GM12878 (cell line): ENCODE measurements at regions not wholly inside any gene's neighbourhood (a gene's known extent, or its start where the extent isn't known, plus 50 kb on each side); places are given as distances from the start of the nearest gene placed in this dataset.

ENCODE experiments used
- ATAC-seq: fragments of 200-7000 bp; cut with Tn5 transposase; 3 replicates; pipeline ENCODE4 v1.9.1; 2020; ENCODE audit warnings: mild to moderate bottlenecking, moderate library complexity
- BruUV-seq: library from RNA; stranded (reverse); fragments of 400-500 nt; replicated peaks from 2 replicates; lab custom pipeline; 2021; lab: Mats Ljungman, UMichigan
- CTCF ChIA-PET: fragments of 300-600 bp; sonication (Branson Sonifier 250); formaldehyde crosslinking; extraction: SDS; loops from one replicate; lab custom pipeline; 2021; ENCODE audit warnings: inconsistent platforms; lab: Yijun Ruan, JAX
- POLR2A ChIA-PET: fragments of 350-600 bp; formaldehyde crosslinking; extraction: SDS; loops from one replicate; lab custom pipeline; 2021; ENCODE audit warnings: inconsistent platforms; lab: Charles Lee
- RAD21 ChIA-PET: fragments of 300-600 bp; sonication (Branson Sonifier 250); formaldehyde crosslinking; loops from one replicate; lab custom pipeline; 2023; ENCODE audit warnings: antibody characterized with exemption; ENCODE audit not compliant: unreplicated experiment; lab: Charles Lee
- SMC1A ChIA-PET: fragments of 300-600 bp; sonication (Branson Sonifier 250); formaldehyde crosslinking; loops from one replicate; lab custom pipeline; 2023; ENCODE audit not compliant: unreplicated experiment, uncharacterized antibody; lab: Charles Lee
- DNase-seq: peaks from one replicate; pipeline ENCODE4 v3.0.0-alpha.2; 2011; ENCODE audit warnings: low read depth, low spot score
- FAIRE-seq: peaks from 3 replicates; lab custom pipeline; 2011; peaks lifted over from hg19 to GRCh38; lab: Jason Lieb, UNC
- H2AFZ ChIP-seq: 2 replicates; pipeline ENCODE4 v1.6.0; 2011; ENCODE audit warnings: low read depth, low read length, control low read depth; ENCODE audit not compliant: control insufficient read depth
- H3K27ac ChIP-seq: 2 replicates; pipeline ENCODE4 v1.5.1; 2011; ENCODE audit warnings: control low read depth; ENCODE audit not compliant: control insufficient read depth, insufficient read depth
- H3K27me3 ChIP-seq, 2 experiments: replicated peaks in 1 of 2; 2 replicates each; pipeline versions ENCODE4 v1.6.0 to v1.6.1; 2011; ENCODE audit warnings: low read length in 1 of 2; ENCODE audit not compliant: control insufficient read depth in 2 of 2, insufficient read depth in 2 of 2
- H3K36me3 ChIP-seq, 2 experiments: 2 replicates each; pipeline ENCODE4 v1.5.1; 2011; ENCODE audit warnings: low read length in 1 of 2; ENCODE audit not compliant: control insufficient read depth in 2 of 2, insufficient read depth in 2 of 2
- H3K4me1 ChIP-seq: 2 replicates; pipeline ENCODE4 v1.6.1; 2011; ENCODE audit warnings: mild to moderate bottlenecking, low read length, moderate library complexity, mixed read lengths; ENCODE audit not compliant: control insufficient read depth, insufficient read depth
- H3K4me2 ChIP-seq: 2 replicates; pipeline ENCODE4 v1.6.0; 2011; ENCODE audit warnings: control low read depth; ENCODE audit not compliant: control insufficient read depth, insufficient read depth
- H3K4me3 ChIP-seq: fragments of 200-600 bp; sonication (generic); 2 replicates; pipeline ENCODE4 v1.5.1; 2016
- H3K79me2 ChIP-seq: 2 replicates; pipeline ENCODE4 v1.6.0; 2011; ENCODE audit warnings: low read length; ENCODE audit not compliant: control insufficient read depth, insufficient read depth
- H3K9ac ChIP-seq: 2 replicates; pipeline ENCODE4 v1.8.0; 2011; ENCODE audit warnings: low read length, control low read depth, mixed read lengths; ENCODE audit not compliant: control insufficient read depth, insufficient read depth
- H3K9me3 ChIP-seq: replicated peaks from 3 replicates; pipeline ENCODE4 v1.5.1; 2011; ENCODE audit warnings: mild to moderate bottlenecking, low read length; ENCODE audit not compliant: control insufficient read depth, insufficient read depth
- H4K20me1 ChIP-seq: 2 replicates; pipeline ENCODE4 v1.6.0; 2011; ENCODE audit not compliant: control insufficient read depth, insufficient read depth
- BHLHE40 ChIP-seq, 2 experiments: fragments of 450-650 bp in 1 of 2; IDR thresholded peaks; 2 replicates each; pipeline ENCODE4 v1.6.1; 2011 to 2017; ENCODE audit warnings: low read depth in 2 of 2, borderline replicate concordance in 1 of 2, improper control_type of control experiment in 1 of 2, low read length in 1 of 2, mild to moderate bottlenecking in 1 of 2
- CBFB ChIP-seq: IDR thresholded peaks from 2 replicates; pipeline ENCODE4 v1.6.1; 2016; ENCODE audit warnings: antibody characterized with exemption, low read depth
- GATAD2B ChIP-seq: fragments of 450-650 bp; conservative IDR thresholded peaks from 2 replicates; pipeline ENCODE4 v1.6.1; 2017; ENCODE audit warnings: low read depth, mild to moderate bottlenecking, moderate library complexity
- HSF1 ChIP-seq: fragments of 150-350 bp; IDR thresholded peaks from 2 replicates; pipeline ENCODE4 v1.6.1; 2014; ENCODE audit warnings: mild to moderate bottlenecking, low read depth, low read length
- MYC ChIP-seq: IDR thresholded peaks from 2 replicates; pipeline ENCODE4 v1.6.1; 2011; ENCODE audit warnings: mild to moderate bottlenecking, low read length, moderate library complexity, inconsistent platforms; ENCODE audit not compliant: insufficient read depth, insufficient replicate concordance, insufficient read length, severe bottlenecking
- RAD51 ChIP-seq: fragments of 450-650 bp; IDR thresholded peaks from 2 replicates; pipeline ENCODE4 v1.6.1; 2016; ENCODE audit warnings: moderate library complexity, mild to moderate bottlenecking, inconsistent platforms
- RELA ChIP-seq: fragments of 450-650 bp; IDR thresholded peaks from 2 replicates; pipeline ENCODE4 v1.8.0; 2014; ENCODE audit warnings: borderline replicate concordance; ENCODE audit not compliant: partially characterized antibody
- RELB ChIP-seq: fragments of 450-650 bp; IDR thresholded peaks from 2 replicates; pipeline ENCODE4 v1.6.1; 2017; ENCODE audit warnings: low read depth, mild to moderate bottlenecking, moderate library complexity
- SMARCA5 ChIP-seq: fragments of 450-650 bp; IDR thresholded peaks from 2 replicates; pipeline ENCODE4 v1.6.1; 2017; ENCODE audit warnings: mild to moderate bottlenecking
- TARDBP ChIP-seq: IDR thresholded peaks from 2 replicates; pipeline ENCODE4 v1.6.1; 2016; ENCODE audit warnings: borderline replicate concordance
- ZBTB11 ChIP-seq: fragments of 450-650 bp; formaldehyde crosslinking; IDR thresholded peaks from 2 replicates; pipeline ENCODE4 v1.5.0; 2022; ENCODE audit warnings: mild to moderate bottlenecking, missing genetic modification characterization
- WGBS: methylation state at CpG from one replicate; pipeline ENCODE4 v1.1.6; 2016; ENCODE audit warnings: low lambda C conversion rate; ENCODE audit not compliant: insufficient replicate concordance, insufficient coverage; ENCODE audit errors: missing lambda C conversion rate; 5-methylcytosine and 5-hydroxymethylcytosine counted together
- in situ Hi-C: fragments of 300-500 bp; cut with MboI; formaldehyde crosslinking; loops from 9 replicates; pipeline ENCODE4 v1.14.3; 2018; ENCODE audit warnings: mixed read lengths
- intact Hi-C: fragments of 100-400 bp; cut with micrococcal nuclease; formaldehyde crosslinking; loops from one replicate; pipeline ENCODE4 v1.14.2; 2022; ENCODE audit not compliant: unreplicated experiment
- TF ChIP-seq, protein P1 (sequence below): fragments of 450-650 bp; IDR thresholded peaks from 2 replicates; pipeline ENCODE4 v1.6.1; 2018; ENCODE audit warnings: borderline replicate concordance, mild to moderate bottlenecking; ENCODE audit not compliant: partially characterized antibody

DNA sequence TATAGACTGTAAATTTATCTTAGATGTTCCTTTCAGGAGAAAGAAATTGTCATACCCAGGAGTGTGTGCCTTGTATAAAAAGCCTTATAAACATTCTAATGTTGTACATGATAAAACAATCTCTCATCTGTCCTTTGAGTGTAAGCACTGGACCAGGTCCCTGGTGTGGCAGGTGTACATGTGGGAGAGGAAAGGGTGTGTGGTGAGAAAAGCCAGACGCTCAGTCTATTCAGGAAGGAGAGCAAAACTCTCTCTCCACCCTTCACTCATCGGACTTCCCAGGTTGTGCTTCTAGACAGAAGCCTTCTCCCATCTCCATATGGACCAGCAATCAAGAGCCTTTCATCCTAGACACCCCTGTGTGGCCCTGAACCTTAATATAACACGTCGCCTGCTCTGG lies 154.2 kb downstream of the ESM1 start:
- ATAC-seq: no peak
- CTCF ChIA-PET: interaction anchor here (1.0 kb wide), 1 partner anchor 490 kb away, joined by 3 read pairs; no protein-coding TSS in a partner anchor
- H2AFZ ChIP-seq: no peak overlapping the region

More for the DNA sequence above, 154.2 kb downstream of the ESM1 start:
- peaks cover 0 to 3% of the 10 kb centered on the region in 2 experiments; a peak in 2 of 4 replicates for H3K27me3 ChIP-seq
- H3K4me2 ChIP-seq: no peak overlapping the region
- no peaks in the 10 kb centered on the region for H3K4me1 ChIP-seq
- POLR2A ChIA-PET: no interaction called here
- intact Hi-C loops (no loop called here), in situ Hi-C loops (no loop called here)
- TF ChIP-seq CBFB (no peak), RELA (no peak), RAD51 (no peak), HSF1 (no peak), BHLHE40 (IDR thresholded peaks at IDR 0.05; ENCODE audit: borderline replicate concordance in 1 of 2, low read depth in 2 of 2, low read length in 1 of 2) (no peak), ZBTB11 (CRISPR knock-in tag) (no peak), SMARCA5 (no peak), RELB (no peak), MYC (no peak), GATAD2B (no peak), TARDBP (no peak)
- TF ChIP-seq, protein P1, sequence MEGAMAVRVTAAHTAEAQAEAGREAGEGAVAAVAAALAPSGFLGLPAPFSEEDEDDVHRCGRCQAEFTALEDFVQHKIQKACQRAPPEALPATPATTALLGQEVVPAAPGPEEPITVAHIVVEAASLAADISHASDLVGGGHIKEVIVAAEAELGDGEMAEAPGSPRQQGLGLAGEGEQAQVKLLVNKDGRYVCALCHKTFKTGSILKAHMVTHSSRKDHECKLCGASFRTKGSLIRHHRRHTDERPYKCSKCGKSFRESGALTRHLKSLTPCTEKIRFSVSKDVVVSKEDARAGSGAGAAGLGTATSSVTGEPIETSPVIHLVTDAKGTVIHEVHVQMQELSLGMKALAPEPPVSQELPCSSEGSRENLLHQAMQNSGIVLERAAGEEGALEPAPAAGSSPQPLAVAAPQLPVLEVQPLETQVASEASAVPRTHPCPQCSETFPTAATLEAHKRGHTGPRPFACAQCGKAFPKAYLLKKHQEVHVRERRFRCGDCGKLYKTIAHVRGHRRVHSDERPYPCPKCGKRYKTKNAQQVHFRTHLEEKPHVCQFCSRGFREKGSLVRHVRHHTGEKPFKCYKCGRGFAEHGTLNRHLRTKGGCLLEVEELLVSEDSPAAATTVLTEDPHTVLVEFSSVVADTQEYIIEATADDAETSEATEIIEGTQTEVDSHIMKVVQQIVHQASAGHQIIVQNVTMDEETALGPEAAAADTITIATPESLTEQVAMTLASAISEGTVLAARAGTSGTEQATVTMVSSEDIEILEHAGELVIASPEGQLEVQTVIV: no peak
- BruUV-seq: no TSS peak
- H3K9ac ChIP-seq: no peak overlapping the region
- RAD21 ChIA-PET: no interaction called here
- SMC1A ChIA-PET: no interaction called here
- H4K20me1 ChIP-seq: no peaks in the 10 kb centered on the region
- DNase-seq (no peak), FAIRE-seq (no peak)
- no peaks in the 10 kb centered on the region; the same call in 2 of the 3 replicates for H3K9me3 ChIP-seq
- no peaks in the 10 kb centered on the region for H3K79me2 ChIP-seq
- no peak overlapping the region for H3K27ac ChIP-seq
- no peak overlapping the region for H3K4me3 ChIP-seq
- H3K36me3 ChIP-seq: no peaks in the 10 kb centered on the region
- 38% methylated on average over 4 of the region's 4 CpGs for WGBS
